K562 (cell line): ENCODE measurements at regions not wholly inside any gene's neighbourhood (a gene's known extent, or its start where the extent isn't known, plus 50 kb on each side); places are given as distances from the start of the nearest gene placed in this dataset.

ENCODE experiments used
- HMG20B ChIP-seq: fragments of 250-450 bp; sonication (Bioruptor Pico); IDR thresholded peaks from 2 replicates; pipeline ENCODE4 v1.5.0; 2021; ENCODE audit warnings: mild to moderate bottlenecking
- HNRNPL ChIP-seq: fragments of 200-400 bp; formaldehyde crosslinking; IDR thresholded peaks from 2 replicates; pipeline ENCODE4 v1.6.1; 2017; ENCODE audit warnings: low read depth, mild to moderate bottlenecking, low read length
- REST ChIP-seq, 2 experiments: fragments of 450-650 bp; formaldehyde crosslinking in 1 of 2; IDR thresholded peaks; 2 replicates each; pipeline versions ENCODE4 v1.4.0 to v1.6.1; 2014 to 2020; ENCODE audit warnings: mild to moderate bottlenecking in 2 of 2, borderline replicate concordance in 1 of 2, low read depth in 1 of 2
- WHSC1 ChIP-seq: IDR thresholded peaks from one replicate; pipeline ENCODE4 v1.6.1; 2012; ENCODE audit warnings: low read length, control low read depth, inconsistent platforms
- ZBTB49 ChIP-seq: sonication (generic); formaldehyde crosslinking; IDR thresholded peaks from 2 replicates; pipeline ENCODE4 v1.8.0; 2022; ENCODE audit warnings: missing genetic modification reagents, mild to moderate bottlenecking, borderline replicate concordance
- ZNF280A ChIP-seq: fragments of 450-650 bp; IDR thresholded peaks from 2 replicates; pipeline ENCODE4 v1.6.1; 2018; ENCODE audit warnings: mild to moderate bottlenecking, low read depth; ENCODE audit not compliant: partially characterized antibody

- TF ChIP-seq ZBTB49 = no peak
- no peak for TF ChIP-seq ZNF280A
- TF ChIP-seq HNRNPL = no peak
- TF ChIP-seq WHSC1 = no peak
- TF ChIP-seq REST (IDR thresholded peaks at IDR 0.05; ENCODE audit: borderline replicate concordance) = no peak
- no peak for TF ChIP-seq REST (CRISPR knock-in tag; IDR thresholded peaks at IDR 0.05; ENCODE audit: low read depth)
- TF ChIP-seq HMG20B (CRISPR knock-in tag) = no peak
These were observed 651.8 kb downstream of the INHBA start (continued) for GRCh38 chr7:41051062-41051461.
